ENCODE measurements at regions not wholly inside any gene's neighbourhood (a gene's known extent, or its start where the extent isn't known, plus 50 kb on each side); places are given as distances from the start of the nearest gene placed in this dataset.

DNA sequence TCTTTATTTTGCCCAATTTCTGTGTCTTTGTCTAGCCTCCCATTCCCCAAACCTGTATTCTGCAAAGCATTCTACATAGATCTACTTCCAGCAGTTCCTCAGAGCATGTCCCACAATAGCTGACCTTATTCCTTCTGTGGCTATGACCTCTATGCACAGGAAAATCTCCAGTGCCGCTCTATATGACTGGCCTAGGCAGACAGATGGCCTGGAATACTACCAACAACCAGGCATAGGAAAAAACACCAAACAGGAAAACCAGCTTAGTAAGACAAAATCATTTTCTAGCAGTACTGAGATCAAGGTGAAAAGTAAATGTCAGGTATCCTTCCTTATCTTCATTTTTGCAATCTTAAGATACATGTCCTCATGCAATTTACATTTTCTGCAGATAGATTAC is 1115.0 kb downstream of the IGSF11 start:
- no peaks in the 10 kb centered on the region for H3K4me1 Mint-ChIP-seq
- H3K36me3 Mint-ChIP-seq = no peaks in the 10 kb centered on the region
- no peak overlapping the region for H3K4me3 Mint-ChIP-seq
- H3K27me3 Mint-ChIP-seq = peaks cover 2% of the 10 kb centered on the region
- H3K27ac Mint-ChIP-seq = no peak overlapping the region
- peaks cover 5% of the 10 kb centered on the region for H3K9me3 Mint-ChIP-seq

- Mint-ChIP-seq H3K4me3 (no peak overlapping the region), H3K36me3 (no peaks in the 10 kb centered on the region), H3K4me1 (no peaks in the 10 kb centered on the region), H3K27me3 (peaks cover 2% of the 10 kb centered on the region), H3K27ac (no peak overlapping the region), H3K9me3 (peaks cover 5% of the 10 kb centered on the region)
These were observed 1114.3 kb downstream of the IGSF11 start for GRCh38 chr3:117920253-117920898.

GRCh38 chr3:117921411-117921810 is 1113.2 kb downstream of the IGSF11 start:
- Mint-ChIP-seq H3K4me3 (no peak overlapping the region), H3K27ac (no peak overlapping the region), H3K9me3 (peaks cover 5% of the 10 kb centered on the region), H3K36me3 (no peaks in the 10 kb centered on the region), H3K4me1 (no peaks in the 10 kb centered on the region), H3K27me3 (peaks cover 2% of the 10 kb centered on the region)

- H3K27ac Mint-ChIP-seq = no peak overlapping the region
- peaks cover 2% of the 10 kb centered on the region for H3K27me3 Mint-ChIP-seq
- no peaks in the 10 kb centered on the region for H3K4me1 Mint-ChIP-seq
- peaks cover 5% of the 10 kb centered on the region for H3K9me3 Mint-ChIP-seq
- H3K36me3 Mint-ChIP-seq = no peaks in the 10 kb centered on the region
- H3K4me3 Mint-ChIP-seq = no peak overlapping the region
These were observed 1112.6 kb downstream of the IGSF11 start for GRCh38 chr3:117922039-117922438.

- H3K27me3 Mint-ChIP-seq = peaks cover 2% of the 10 kb centered on the region
- peaks cover 5% of the 10 kb centered on the region for H3K9me3 Mint-ChIP-seq
- no peak overlapping the region for H3K4me3 Mint-ChIP-seq
- H3K36me3 Mint-ChIP-seq = no peaks in the 10 kb centered on the region
- no peaks in the 10 kb centered on the region for H3K4me1 Mint-ChIP-seq
- H3K27ac Mint-ChIP-seq = no peak overlapping the region
These were observed 1107.8 kb downstream of the IGSF11 start for GRCh38 chr3:117926819-117927218.

GRCh38 chr3:117927825-117928224 is 1106.8 kb downstream of the IGSF11 start:
- no peaks in the 10 kb centered on the region for H3K9me3 Mint-ChIP-seq
- H3K27ac Mint-ChIP-seq = no peak overlapping the region
- no peak overlapping the region for H3K4me3 Mint-ChIP-seq
- H3K27me3 Mint-ChIP-seq = no peaks in the 10 kb centered on the region
- H3K36me3 Mint-ChIP-seq = no peaks in the 10 kb centered on the region
- no peaks in the 10 kb centered on the region for H3K4me1 Mint-ChIP-seq

DNA sequence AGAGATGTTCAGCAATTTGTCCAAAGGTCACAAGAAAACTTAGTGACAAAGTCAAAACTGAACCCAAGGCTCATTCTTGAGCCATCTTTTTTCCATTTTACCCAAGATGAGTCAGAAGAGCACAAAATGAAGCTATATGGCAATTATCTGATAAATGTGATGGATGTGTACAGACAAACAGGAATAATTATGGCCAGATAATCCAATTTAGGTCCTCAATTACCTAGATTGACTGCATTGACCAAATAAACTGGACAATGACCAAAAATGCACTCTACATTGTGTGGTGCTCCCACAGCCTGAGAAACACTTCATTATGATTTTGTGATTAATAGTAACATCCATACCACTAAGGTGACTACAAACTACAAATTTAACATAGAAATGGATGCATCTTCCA is 1105.8 kb downstream of the IGSF11 start:
- no peaks in the 10 kb centered on the region for H3K9me3 Mint-ChIP-seq
- no peaks in the 10 kb centered on the region for H3K4me1 Mint-ChIP-seq
- H3K4me3 Mint-ChIP-seq = no peak overlapping the region
- H3K36me3 Mint-ChIP-seq = no peaks in the 10 kb centered on the region
- H3K27ac Mint-ChIP-seq = no peak overlapping the region
- no peaks in the 10 kb centered on the region for H3K27me3 Mint-ChIP-seq

GRCh38 chr3:117932441-117932840 is 1102.2 kb downstream of the IGSF11 start:
- Mint-ChIP-seq H3K4me1 (no peaks in the 10 kb centered on the region), H3K27me3 (no peaks in the 10 kb centered on the region), H3K4me3 (no peak overlapping the region), H3K27ac (no peak overlapping the region), H3K36me3 (no peaks in the 10 kb centered on the region), H3K9me3 (no peaks in the 10 kb centered on the region)

DNA sequence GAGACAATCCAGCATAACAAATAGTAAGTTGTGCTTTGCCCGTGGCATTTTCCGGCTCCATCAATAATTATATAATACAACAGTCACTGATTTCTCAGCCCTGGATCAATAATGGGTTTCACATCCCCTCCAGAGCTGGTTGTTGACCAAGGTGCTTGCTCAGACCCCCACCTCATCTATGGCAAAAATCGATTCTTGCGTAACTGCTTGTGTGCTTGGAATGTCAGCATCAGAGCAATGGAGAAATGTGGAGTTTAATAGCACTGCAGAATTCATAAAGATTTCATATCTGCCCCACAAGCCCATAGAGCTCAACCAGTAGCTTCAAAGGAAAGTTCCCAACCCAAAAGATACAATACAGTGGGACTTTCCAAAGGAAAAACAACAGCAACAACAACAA is 1098.5 kb downstream of the IGSF11 start:
- H3K9me3 Mint-ChIP-seq = no peaks in the 10 kb centered on the region
- H3K4me3 Mint-ChIP-seq = no peak overlapping the region
- no peak overlapping the region for H3K27ac Mint-ChIP-seq
- no peaks in the 10 kb centered on the region for H3K4me1 Mint-ChIP-seq
- H3K36me3 Mint-ChIP-seq = no peaks in the 10 kb centered on the region
- no peaks in the 10 kb centered on the region for H3K27me3 Mint-ChIP-seq

DNA sequence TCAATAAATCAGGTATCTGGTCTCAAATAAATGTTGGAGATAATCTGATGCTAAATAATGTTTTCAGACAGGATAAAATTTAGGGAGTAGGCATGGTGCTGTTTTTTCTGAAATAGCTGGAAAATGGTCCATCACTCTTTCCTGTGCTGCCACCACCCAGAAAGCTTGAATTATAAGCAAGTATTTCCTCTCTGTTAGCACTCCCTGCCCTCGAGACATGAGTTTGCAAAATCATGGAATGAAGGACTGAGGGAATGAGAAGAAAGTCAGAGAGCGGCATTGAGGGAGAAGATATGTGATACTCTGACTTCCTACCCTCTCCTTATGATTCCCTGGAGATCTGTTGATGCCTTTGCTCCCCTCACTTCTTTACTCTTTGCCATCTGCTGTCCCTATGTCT is 1095.7 kb downstream of the IGSF11 start:
- no peaks in the 10 kb centered on the region for H3K4me1 Mint-ChIP-seq
- H3K4me3 Mint-ChIP-seq = no peak overlapping the region
- no peaks in the 10 kb centered on the region for H3K27me3 Mint-ChIP-seq
- H3K36me3 Mint-ChIP-seq = no peaks in the 10 kb centered on the region
- no peak overlapping the region for H3K27ac Mint-ChIP-seq
- H3K9me3 Mint-ChIP-seq = no peaks in the 10 kb centered on the region

DNA sequence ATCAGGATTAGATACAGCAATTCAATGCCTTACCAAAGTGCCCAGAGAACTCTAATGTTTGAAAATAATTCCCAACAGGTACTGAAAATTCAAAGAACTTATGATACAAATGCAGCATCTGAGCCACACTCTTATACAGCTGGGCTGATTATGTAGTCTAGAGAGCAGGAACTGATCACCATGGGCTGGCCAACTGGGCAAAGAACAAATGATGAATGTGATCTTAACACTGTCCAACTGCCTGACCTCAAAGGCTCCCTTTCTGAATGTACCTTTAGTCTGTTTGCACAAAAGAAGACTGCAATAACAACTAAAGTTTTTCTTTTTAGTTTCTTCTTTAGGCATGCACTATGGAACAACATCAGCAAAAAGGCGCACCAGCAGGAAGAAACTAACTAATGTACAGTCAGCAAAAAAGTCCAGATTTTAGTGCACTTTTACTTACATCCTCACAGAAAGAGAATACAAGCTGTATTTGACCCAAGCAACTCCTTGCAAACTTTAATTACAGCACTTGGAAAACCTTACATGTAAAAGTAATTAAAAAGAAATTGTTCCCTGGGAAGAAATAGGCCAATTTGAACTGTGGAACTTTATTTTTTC is 1095.1 kb downstream of the IGSF11 start:
- Mint-ChIP-seq H3K4me1 (no peaks in the 10 kb centered on the region), H3K36me3 (no peaks in the 10 kb centered on the region), H3K9me3 (no peaks in the 10 kb centered on the region), H3K27me3 (no peaks in the 10 kb centered on the region), H3K4me3 (no peak overlapping the region), H3K27ac (no peak overlapping the region)

- Mint-ChIP-seq H3K27me3 (no peaks in the 10 kb centered on the region), H3K4me1 (no peaks in the 10 kb centered on the region), H3K4me3 (no peak overlapping the region), H3K27ac (no peak overlapping the region), H3K36me3 (no peaks in the 10 kb centered on the region), H3K9me3 (no peaks in the 10 kb centered on the region)
These were observed 1093.6 kb downstream of the IGSF11 start for GRCh38 chr3:117941015-117941414.

GRCh38 chr3:117941756-117942155 is 1092.9 kb downstream of the IGSF11 start:
- H3K4me3 Mint-ChIP-seq = no peak overlapping the region
- no peaks in the 10 kb centered on the region for H3K4me1 Mint-ChIP-seq
- H3K27ac Mint-ChIP-seq = no peak overlapping the region
- H3K9me3 Mint-ChIP-seq = no peaks in the 10 kb centered on the region
- H3K36me3 Mint-ChIP-seq = no peaks in the 10 kb centered on the region
- no peaks in the 10 kb centered on the region for H3K27me3 Mint-ChIP-seq

DNA sequence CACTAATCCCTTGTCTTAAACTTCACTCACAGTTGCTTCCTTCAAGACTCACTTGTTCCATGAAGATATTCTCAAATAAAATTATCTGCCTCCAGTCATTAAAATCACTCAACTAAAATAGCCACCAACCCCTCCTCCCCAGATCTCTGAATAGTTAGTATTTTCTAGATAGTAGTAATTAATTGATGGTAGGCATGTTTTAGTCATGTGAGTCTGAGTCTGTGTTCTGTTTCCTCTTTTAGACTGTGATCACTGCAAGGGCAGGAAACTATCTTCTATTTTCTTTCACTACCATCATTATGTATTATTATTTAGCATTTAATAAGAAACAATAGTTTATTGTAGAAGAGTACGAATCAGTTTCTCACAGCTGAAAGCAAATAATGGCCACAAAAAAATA is 1080.5 kb downstream of the IGSF11 start:
- Mint-ChIP-seq H3K4me3 (no peak overlapping the region), H3K4me1 (no peaks in the 10 kb centered on the region), H3K27ac (no peak overlapping the region), H3K27me3 (no peaks in the 10 kb centered on the region), H3K36me3 (no peaks in the 10 kb centered on the region), H3K9me3 (peaks cover 12% of the 10 kb centered on the region)

DNA sequence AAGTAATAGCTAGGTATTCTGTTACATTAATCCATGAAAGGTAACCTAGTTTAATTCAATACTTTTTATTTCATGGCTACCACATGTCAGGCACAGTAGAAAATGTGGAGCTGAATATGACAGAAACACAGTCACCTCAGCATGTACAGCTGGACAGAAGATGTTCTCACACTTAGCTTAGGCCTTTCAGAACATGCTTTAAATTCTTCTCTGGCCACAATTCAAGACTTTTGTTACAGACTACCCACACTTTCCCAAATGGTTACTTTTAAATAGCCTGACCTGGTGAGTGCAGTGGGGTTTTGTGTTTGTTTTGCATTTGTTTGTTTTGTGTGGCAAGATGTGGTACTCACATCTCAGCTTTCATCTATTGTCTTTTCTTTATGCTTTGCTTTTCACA is 1079.5 kb downstream of the IGSF11 start:
- H3K4me1 Mint-ChIP-seq = no peaks in the 10 kb centered on the region
- no peak overlapping the region for H3K27ac Mint-ChIP-seq
- no peaks in the 10 kb centered on the region for H3K27me3 Mint-ChIP-seq
- peaks cover 11% of the 10 kb centered on the region for H3K9me3 Mint-ChIP-seq
- H3K36me3 Mint-ChIP-seq = no peaks in the 10 kb centered on the region
- no peak overlapping the region for H3K4me3 Mint-ChIP-seq

DNA sequence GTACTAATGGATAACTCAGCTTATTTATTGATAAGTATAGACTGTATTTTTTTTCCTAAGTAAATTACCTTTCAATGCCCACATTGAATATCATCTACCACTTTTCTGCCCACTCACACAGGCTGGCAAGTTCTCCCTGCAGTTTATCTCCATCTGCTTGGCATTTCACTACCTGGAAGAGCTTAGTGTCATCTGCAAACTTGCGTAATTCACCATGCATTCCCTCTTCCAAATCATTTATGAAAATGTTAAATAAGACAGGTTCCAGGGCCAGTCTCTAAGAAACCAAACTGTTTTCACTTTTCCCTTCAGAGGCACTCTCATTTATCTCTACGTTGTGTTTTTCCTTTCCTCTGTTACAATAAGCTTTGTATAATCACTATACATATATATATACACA is 1076.6 kb downstream of the IGSF11 start:
- no peaks in the 10 kb centered on the region for H3K36me3 Mint-ChIP-seq
- no peaks in the 10 kb centered on the region for H3K4me1 Mint-ChIP-seq
- H3K27me3 Mint-ChIP-seq = no peaks in the 10 kb centered on the region
- H3K27ac Mint-ChIP-seq = no peak overlapping the region
- peaks cover 6% of the 10 kb centered on the region for H3K9me3 Mint-ChIP-seq
- H3K4me3 Mint-ChIP-seq = no peak overlapping the region

DNA sequence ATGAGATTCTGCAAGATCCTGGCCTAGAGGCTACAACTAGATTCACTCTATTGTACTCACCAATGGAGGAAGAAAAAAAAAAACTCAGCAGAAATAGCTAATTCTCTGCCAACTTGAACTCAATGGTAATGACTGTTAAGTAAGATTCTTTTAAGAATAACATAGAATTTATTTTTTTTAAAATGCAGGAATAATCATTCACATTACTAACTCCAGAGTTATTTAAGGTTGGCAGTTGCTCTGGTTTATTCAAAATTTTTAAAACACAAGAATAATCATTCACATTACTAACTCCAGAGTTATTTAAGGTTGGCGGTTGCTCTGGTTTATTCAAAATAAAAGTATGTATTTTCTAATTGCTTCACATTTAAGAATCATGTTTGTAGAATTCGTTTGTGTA is 1071.9 kb downstream of the IGSF11 start:
- H3K4me1 Mint-ChIP-seq = no peaks in the 10 kb centered on the region
- H3K4me3 Mint-ChIP-seq = no peak overlapping the region
- no peaks in the 10 kb centered on the region for H3K36me3 Mint-ChIP-seq
- H3K9me3 Mint-ChIP-seq = no peaks in the 10 kb centered on the region
- H3K27ac Mint-ChIP-seq = no peak overlapping the region
- no peaks in the 10 kb centered on the region for H3K27me3 Mint-ChIP-seq
